ENCODE measurements at regions not wholly inside any gene's neighbourhood (a gene's known extent, or its start where the extent isn't known, plus 50 kb on each side); places are given as distances from the start of the nearest gene placed in this dataset.

- intact Hi-C loops (cut with DNase I; ENCODE audit: low total_unique reads): no loop called here
Observed at GRCh38 chr12:125512541-125513298, 447.5 kb downstream of the AACS start.

GRCh38 chr12:125515887-125516286 is 450.7 kb downstream of the AACS start:
- Histone ChIP-seq H3K9me3 (no peaks in the 10 kb centered on the region), H3K36me3 (no peaks in the 10 kb centered on the region), H3K4me3 (no peak overlapping the region), H3K4me1 (no peaks in the 10 kb centered on the region), H3K27ac (no peak overlapping the region), H3K27me3 (no peaks in the 10 kb centered on the region)
- TF ChIP-seq POLR2A (IDR thresholded peaks at IDR 0.05): no peak
- TF ChIP-seq, protein P1, sequence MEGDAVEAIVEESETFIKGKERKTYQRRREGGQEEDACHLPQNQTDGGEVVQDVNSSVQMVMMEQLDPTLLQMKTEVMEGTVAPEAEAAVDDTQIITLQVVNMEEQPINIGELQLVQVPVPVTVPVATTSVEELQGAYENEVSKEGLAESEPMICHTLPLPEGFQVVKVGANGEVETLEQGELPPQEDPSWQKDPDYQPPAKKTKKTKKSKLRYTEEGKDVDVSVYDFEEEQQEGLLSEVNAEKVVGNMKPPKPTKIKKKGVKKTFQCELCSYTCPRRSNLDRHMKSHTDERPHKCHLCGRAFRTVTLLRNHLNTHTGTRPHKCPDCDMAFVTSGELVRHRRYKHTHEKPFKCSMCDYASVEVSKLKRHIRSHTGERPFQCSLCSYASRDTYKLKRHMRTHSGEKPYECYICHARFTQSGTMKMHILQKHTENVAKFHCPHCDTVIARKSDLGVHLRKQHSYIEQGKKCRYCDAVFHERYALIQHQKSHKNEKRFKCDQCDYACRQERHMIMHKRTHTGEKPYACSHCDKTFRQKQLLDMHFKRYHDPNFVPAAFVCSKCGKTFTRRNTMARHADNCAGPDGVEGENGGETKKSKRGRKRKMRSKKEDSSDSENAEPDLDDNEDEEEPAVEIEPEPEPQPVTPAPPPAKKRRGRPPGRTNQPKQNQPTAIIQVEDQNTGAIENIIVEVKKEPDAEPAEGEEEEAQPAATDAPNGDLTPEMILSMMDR (IDR thresholded peaks at IDR 0.05 in 4 of 5, conservative IDR thresholded peaks at IDR 0.05 in 1 of 5): no peak
- no peak for ATAC-seq
- intact Hi-C loops (cut with DNase I; ENCODE audit: low total_unique reads) (no loop called here), in situ Hi-C loops (cut with MboI; ENCODE audit: low sequenced_read_pairs in 4 of 4) (no loop called here)
- DNase-seq: no peak

More at GRCh38 chr12:125512541-125513298, 447.5 kb downstream of the AACS start:
- no peak overlapping the region for H3K27ac ChIP-seq
- no peaks in the 10 kb centered on the region for H3K36me3 ChIP-seq
- in situ Hi-C loops (cut with MboI; ENCODE audit: low sequenced_read_pairs in 4 of 4): no loop called here
- H3K4me3 ChIP-seq: no peak overlapping the region
- no peaks in the 10 kb centered on the region for H3K27me3 ChIP-seq
- ATAC-seq: no peak
- DNase-seq: no peak
- no peaks in the 10 kb centered on the region for H3K4me1 ChIP-seq
- no peak for TF ChIP-seq POLR2A (IDR thresholded peaks at IDR 0.05)
- TF ChIP-seq, protein P1 (IDR thresholded peaks at IDR 0.05 in 4 of 5, conservative IDR thresholded peaks at IDR 0.05 in 1 of 5): no peak
- H3K9me3 ChIP-seq: no peaks in the 10 kb centered on the region

GRCh38 chr12:125518074-125518473 is 452.8 kb downstream of the AACS start:
- ATAC-seq (no peak), DNase-seq (no peak)
- TF ChIP-seq POLR2A (IDR thresholded peaks at IDR 0.05): no peak
- TF ChIP-seq, protein P1 (IDR thresholded peaks at IDR 0.05 in 4 of 5, conservative IDR thresholded peaks at IDR 0.05 in 1 of 5): no peak
- intact Hi-C loops (cut with DNase I; ENCODE audit: low total_unique reads) (no loop called here), in situ Hi-C loops (cut with MboI; ENCODE audit: low sequenced_read_pairs in 4 of 4) (no loop called here)
- H3K4me3 ChIP-seq: no peak overlapping the region
- no peak overlapping the region for H3K27ac ChIP-seq
- no peaks in the 10 kb centered on the region for H3K4me1 ChIP-seq
- H3K27me3 ChIP-seq: no peaks in the 10 kb centered on the region
- no peaks in the 10 kb centered on the region for H3K36me3 ChIP-seq
- H3K9me3 ChIP-seq: no peaks in the 10 kb centered on the region

GRCh38 chr12:125519026-125519651 is 453.9 kb downstream of the AACS start:
- DNase-seq: no peak

More at GRCh38 chr12:125519026-125519651, 453.9 kb downstream of the AACS start:
- H3K36me3 ChIP-seq: no peaks in the 10 kb centered on the region
- H3K9me3 ChIP-seq: no peaks in the 10 kb centered on the region
- H3K4me1 ChIP-seq: no peaks in the 10 kb centered on the region
- TF ChIP-seq, protein P1 (IDR thresholded peaks at IDR 0.05 in 4 of 5, conservative IDR thresholded peaks at IDR 0.05 in 1 of 5): no peak
- TF ChIP-seq POLR2A (IDR thresholded peaks at IDR 0.05): no peak
- H3K27ac ChIP-seq: no peak overlapping the region
- intact Hi-C loops (cut with DNase I; ENCODE audit: low total_unique reads): no loop called here
- no peaks in the 10 kb centered on the region for H3K27me3 ChIP-seq
- no peak for ATAC-seq
- in situ Hi-C loops (cut with MboI; ENCODE audit: low sequenced_read_pairs in 4 of 4): no loop called here
- no peak overlapping the region for H3K4me3 ChIP-seq

Data from gastrocnemius medialis (tissue), 4 donors.